ENCODE measurements at regions not wholly inside any gene's neighbourhood (a gene's known extent, or its start where the extent isn't known, plus 50 kb on each side); places are given as distances from the start of the nearest gene placed in this dataset.

GRCh38 chr14:29222671-29223268, 456.2 kb downstream of the FOXG1 start:
- DNase-seq = peak; percentile 55

GRCh38 chr14:29223947-29224346, 457.4 kb downstream of the FOXG1 start:
- no peak for DNase-seq

GRCh38 chr14:29227631-29228030, 461.0 kb downstream of the FOXG1 start:
- no peak for DNase-seq

DNA sequence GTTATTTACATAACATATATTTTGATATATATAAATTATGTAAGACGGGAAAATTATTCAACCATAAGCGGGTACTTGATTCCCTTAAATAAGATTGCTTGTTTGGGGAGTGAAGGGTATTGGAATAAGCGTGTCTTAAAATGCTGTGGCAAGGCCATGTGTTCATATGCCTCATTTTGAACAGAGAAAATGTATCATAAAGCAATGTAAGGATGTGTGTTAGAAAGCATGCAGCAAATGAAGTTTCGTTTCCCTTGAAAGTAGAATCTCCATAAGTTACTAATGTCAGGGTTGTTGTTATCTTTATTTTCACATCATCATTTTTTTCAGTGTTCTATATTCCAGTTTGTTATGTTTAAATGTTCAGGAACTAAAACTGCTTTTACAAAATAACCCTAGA, 465.6 kb downstream of the FOXG1 start:
- no peak for DNase-seq

- DNase-seq = no peak
These were observed 466.1 kb downstream of the FOXG1 start for GRCh38 chr14:29232711-29233110.

DNA sequence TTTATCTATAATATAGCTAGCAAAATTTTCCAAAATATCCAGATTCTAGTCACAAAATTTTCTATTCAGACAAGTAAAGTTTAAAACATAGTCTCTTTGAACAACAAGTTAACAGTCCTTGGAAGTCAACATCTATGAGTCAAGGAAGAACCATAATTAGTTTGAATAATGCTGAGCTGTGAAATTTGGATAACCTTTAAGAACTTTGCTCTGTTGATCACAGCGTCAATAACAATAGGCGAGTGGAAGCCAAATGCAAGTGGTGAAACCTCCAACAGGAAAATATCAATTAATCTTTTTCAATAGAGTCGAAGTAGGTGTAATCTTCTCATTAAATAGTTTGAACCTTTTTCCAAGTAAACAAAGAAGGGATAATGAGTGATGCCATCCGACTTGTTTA, 466.6 kb downstream of the FOXG1 start:
- no peak for DNase-seq

DNA sequence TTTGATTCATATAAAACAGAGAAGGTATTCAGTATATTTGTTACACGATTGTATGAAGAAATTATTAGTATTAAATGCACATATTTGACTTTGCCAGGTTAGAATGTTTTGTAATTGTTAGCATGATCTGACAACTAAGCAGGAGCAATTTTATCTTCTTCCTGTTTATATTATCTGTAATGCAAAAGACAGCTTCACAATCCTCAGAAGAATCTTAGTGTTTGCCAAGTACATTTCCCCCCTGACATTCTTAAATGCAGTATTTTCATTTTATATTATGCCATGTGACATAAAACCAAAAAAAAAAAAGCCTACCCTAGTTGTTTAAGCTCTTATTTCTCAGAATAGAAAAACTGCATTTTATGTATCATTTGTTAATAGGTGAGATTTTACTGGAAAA, 469.4 kb downstream of the FOXG1 start:
- DNase-seq = no peak

DNA sequence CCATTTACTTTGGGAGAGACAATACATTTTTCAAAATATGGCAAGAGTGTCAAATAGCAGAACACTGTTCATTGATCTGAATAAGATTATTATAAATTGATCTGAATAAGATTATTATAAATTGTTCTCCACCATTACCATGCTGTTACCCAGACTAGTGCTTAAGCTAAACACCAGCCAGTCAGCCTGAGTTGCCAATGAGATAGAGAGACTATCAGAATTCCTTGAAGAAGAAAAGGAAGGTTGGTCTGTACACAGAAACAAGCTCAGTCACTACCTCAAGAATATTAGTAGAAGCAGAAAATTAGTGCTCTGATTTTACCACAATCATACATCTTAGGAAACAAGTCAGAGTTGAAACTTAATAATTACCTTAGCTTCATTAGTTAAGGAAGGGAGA, 469.8 kb downstream of the FOXG1 start:
- DNase-seq = no peak

DNA sequence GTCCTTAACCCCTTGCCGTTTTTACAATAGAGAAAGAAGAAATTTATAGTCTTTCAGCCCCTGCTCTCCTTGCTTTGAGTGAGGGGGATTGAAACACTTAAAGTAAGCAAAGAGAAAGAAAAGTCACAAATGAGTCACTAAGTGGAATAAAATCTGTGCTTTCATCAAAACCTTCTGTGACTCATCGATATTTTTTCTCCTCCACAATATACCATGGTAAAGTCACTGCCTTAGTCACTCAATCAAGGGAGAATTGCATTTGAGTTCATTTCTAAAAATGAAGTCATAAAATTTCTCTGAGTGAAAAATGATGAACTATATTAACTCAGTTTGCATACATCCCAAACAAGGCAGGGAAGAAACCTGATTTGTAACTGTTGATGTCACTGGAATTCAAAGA, 470.3 kb downstream of the FOXG1 start:
- peak; percentile 73 for DNase-seq

GRCh38 chr14:29240066-29240465, 473.5 kb downstream of the FOXG1 start:
- DNase-seq = peak; percentile 70

- peak; percentile 29 for DNase-seq
These were observed 476.5 kb downstream of the FOXG1 start for GRCh38 chr14:29242755-29243754.

- no peak for DNase-seq
These were observed 489.1 kb downstream of the FOXG1 start for GRCh38 chr14:29255692-29256091.

DNA sequence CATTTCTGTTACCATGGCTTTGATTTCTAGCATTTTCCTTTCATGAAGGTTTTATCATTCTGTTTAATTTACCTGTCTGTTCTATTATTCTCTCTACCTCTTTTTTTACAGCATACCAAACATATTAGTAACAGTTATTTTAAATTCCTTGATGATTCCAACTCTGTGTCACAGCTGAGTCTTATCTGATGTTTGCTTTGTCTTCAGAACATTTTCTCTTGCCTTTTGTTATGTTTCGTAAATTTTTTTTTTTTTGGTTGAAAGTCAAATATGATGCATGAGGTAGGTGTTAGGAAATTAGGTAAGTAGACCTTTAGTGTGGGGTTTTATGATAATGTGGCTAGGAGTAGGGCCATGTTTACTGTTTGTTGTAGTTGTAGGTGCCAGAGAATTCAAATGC, 496.4 kb downstream of the FOXG1 start:
- no peak for DNase-seq

DNA sequence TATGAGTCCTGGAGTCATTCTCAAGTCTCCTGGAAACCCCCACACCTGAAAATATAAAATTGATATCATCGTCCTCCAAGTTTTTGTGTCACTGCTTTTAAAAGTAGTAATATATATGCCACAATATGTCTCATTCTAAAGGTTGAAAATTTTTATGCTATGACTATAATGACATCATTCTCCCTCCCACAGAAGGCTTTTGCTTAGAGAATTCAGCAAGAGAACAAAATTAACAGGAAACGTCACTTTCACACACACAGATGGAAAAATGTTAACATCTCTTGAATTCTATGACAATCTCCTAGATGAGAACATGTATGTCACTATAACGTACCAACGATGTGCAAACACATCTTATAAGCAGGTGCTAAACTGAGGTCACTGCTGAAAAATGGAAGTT, 498.3 kb downstream of the FOXG1 start:
- no peak for DNase-seq

- no peak for DNase-seq
These were observed 499.3 kb downstream of the FOXG1 start for GRCh38 chr14:29265852-29266251.

DNA sequence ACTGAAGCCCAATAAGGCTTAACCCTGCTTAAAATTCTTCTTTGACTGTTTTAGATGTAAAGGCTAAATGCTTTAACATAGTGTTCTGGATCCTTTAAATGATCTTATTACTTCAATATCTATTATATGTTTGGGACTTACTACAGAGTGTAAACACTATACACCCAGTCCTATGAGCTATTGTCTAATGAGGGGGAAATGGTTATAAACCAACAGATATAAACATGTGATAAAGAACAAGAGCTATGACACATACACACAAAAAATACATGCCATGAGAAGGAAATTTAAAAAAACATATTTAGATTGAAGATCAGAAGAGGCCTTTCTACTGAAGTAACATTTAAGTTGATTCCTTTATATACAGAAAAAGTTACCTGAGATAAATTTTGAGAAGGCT, 505.1 kb downstream of the FOXG1 start:
- DNase-seq = peak; percentile 3

GRCh38 chr14:29273513-29273912, 506.9 kb downstream of the FOXG1 start:
- no peak for DNase-seq

DNA sequence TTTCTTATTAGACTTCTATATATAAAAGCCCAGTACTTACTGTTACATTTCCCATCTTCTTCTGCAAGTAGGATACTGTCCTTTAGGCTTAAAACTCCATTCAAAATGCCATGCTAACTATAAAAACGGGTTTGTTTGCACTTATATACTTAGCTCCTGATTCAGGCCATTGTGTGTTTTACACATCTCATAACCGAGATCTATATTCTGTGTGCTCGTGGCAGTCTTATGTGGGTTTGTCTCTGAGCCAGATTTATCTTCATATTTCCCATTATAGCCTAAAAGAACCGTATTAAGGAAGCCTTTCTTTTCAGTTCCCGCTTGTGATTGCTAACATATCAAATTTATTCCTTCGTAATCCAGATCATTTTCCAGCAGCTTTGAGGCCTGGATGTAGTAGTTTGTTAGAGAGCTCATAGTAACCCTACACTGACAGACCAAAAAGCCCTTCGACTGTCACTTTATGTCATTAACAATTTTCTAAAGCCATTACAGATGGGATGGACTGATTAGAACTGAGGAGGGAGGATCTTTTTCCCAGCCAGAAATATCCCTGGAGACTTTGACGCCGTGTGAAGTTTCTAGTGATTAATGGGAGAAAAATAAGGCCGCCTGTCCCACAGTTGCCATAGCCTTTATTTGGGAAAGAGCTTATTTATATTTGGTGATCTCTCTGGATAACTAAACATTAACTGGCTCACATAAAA, 508.5 kb downstream of the FOXG1 start:
- no peak for DNase-seq

- DNase-seq = peak; percentile 13
These were observed 512.0 kb downstream of the FOXG1 start for GRCh38 chr14:29278301-29279263.

DNA sequence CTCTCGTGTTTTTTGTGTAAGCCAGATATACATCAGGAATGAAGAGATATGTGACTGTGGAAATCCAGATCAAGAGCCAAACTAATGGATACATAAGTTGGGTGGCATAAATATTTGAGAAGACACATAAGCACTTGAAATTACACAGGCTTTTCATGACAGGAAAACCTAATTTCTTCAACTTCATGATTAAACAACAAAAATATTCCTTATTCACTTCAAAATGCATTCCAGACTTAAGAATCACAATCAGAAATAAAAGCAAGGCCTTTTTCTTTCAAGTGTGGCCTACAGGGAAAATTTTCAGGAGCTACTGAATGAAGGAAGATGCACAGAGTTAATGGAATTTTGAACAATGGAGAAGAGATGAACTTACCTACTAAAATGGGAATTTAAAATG, 515.6 kb downstream of the FOXG1 start:
- no peak for DNase-seq

DNA sequence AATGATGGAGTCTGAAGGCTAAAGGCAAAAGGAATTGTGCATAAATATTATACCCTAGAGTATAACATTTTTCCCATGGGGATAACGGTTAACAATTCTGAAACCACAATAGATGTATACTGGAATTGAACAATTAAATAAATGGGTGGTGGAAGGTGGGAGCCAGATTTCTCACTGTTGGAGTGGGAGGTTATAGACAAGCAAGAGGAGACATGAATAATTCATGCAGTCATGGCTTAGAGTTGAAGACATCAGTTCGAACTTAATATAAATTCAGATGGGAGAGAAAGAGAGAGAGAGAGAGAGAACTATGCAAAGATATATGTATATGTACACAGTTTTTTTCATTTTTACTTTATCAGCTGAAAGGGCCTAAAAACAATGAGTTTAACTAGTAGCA, 523.9 kb downstream of the FOXG1 start:
- DNase-seq = no peak

DNA sequence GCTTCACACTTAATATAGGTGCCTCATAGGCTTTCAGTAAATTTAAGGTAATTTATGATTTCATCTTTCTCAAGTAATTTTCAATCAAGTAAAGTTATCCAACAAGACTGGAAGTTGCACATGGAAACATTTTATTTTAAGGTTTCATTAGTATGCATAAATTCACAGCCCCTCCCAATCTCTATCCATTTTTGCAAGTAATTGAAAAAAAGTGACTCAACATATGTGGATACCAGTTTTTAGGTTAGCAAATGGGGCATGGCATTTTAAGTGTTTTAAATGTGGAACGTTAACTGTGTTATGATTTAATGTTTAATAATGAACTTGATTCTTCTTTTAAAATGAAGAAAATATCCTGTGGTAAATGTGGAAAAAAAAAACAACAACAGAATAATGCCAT, 532.8 kb downstream of the FOXG1 start:
- DNase-seq = no peak

Data from dermis blood vessel endothelial cell (primary cell).